Natural killer cell (primary cell): ENCODE measurements at regions not wholly inside any gene's neighbourhood (a gene's known extent, or its start where the extent isn't known, plus 50 kb on each side); places are given as distances from the start of the nearest gene placed in this dataset.

Experiments used
- ATAC-seq, 3 donors: fragments of 150-1000 bp in 2 of 3; fragments of 200-7000 bp in 1 of 3; cut with Tn5 transposase; 1 replicate in 1 of 3; 2 replicates in 2 of 3; pipeline ENCODE4 v1.10.0; 2021; ENCODE audit warnings: mild to moderate bottlenecking in 2 of 3, moderate library complexity in 2 of 3
- DNase-seq, 2 donors: peaks; one replicate each; pipeline versions ENCODE4 v3.0.0 to v3.0.0-alpha.2; 2013 to 2021; ENCODE audit warnings: mixed read lengths in 1 of 2
- H3K27ac ChIP-seq: one replicate; pipeline ENCODE4 v1.5.1; 2013; ENCODE audit warnings: mild to moderate bottlenecking, low read length
- H3K27me3 ChIP-seq: one replicate; pipeline ENCODE4 v1.6.1; 2013; ENCODE audit warnings: low read length; ENCODE audit not compliant: control insufficient read depth, insufficient read depth
- H3K36me3 ChIP-seq: one replicate; pipeline ENCODE4 v1.6.1; 2013; ENCODE audit warnings: low read length; ENCODE audit not compliant: control insufficient read depth, insufficient read depth
- H3K4me1 ChIP-seq: one replicate; pipeline ENCODE4 v1.6.1; 2013; ENCODE audit warnings: low read length; ENCODE audit not compliant: control insufficient read depth, insufficient read depth
- H3K4me3 ChIP-seq: one replicate; pipeline ENCODE4 v1.5.1; 2013; ENCODE audit warnings: low read length
- H3K9me3 ChIP-seq: one replicate; pipeline ENCODE4 v1.6.1; 2013; ENCODE audit warnings: low read length; ENCODE audit not compliant: control insufficient read depth, insufficient read depth
- H3K27ac Mint-ChIP-seq, 2 donors: one replicate each; pipeline ENCODE4 v1.8.0; 2022; ENCODE audit warnings: mild to moderate bottlenecking in 2 of 2, mixed read lengths in 2 of 2, moderate library complexity in 1 of 2
- H3K27me3 Mint-ChIP-seq, 2 donors: one replicate each; pipeline ENCODE4 v1.8.0; 2022; ENCODE audit warnings: low read depth in 2 of 2, mixed read lengths in 2 of 2
- H3K36me3 Mint-ChIP-seq: one replicate; pipeline ENCODE4 v1.8.0; 2022; ENCODE audit warnings: mixed read lengths
- H3K4me1 Mint-ChIP-seq, 2 donors: one replicate each; pipeline ENCODE4 v1.8.0; 2022; ENCODE audit warnings: mixed read lengths in 2 of 2
- H3K4me3 Mint-ChIP-seq: one replicate; pipeline ENCODE4 v1.8.0; 2022; ENCODE audit warnings: mild to moderate bottlenecking, moderate library complexity, mixed read lengths
- H3K9me3 Mint-ChIP-seq, 2 donors: one replicate each; pipeline ENCODE4 v1.8.0; 2022; ENCODE audit warnings: mixed read lengths in 2 of 2
- CTCF ChIP-seq: fragments of 200-600 bp; IDR thresholded peaks from one replicate; pipeline ENCODE4 v1.8.0; 2022; ENCODE audit warnings: antibody characterized with exemption
- WGBS: methylation state at CpG from one replicate; pipeline ENCODE4 v1.1.7; 2013; ENCODE audit warnings: missing lambda C conversion rate; ENCODE audit not compliant: insufficient coverage; 5-methylcytosine and 5-hydroxymethylcytosine counted together
- intact Hi-C: fragments of 100-400 bp; cut with micrococcal nuclease; formaldehyde crosslinking; loops from one replicate; pipeline ENCODE4 v1.14.2; 2022

- WGBS = 68% methylated on average over 5 of the region's 5 CpGs
- no peaks in the 10 kb centered on the region for H3K36me3 ChIP-seq
- no peaks in the 10 kb centered on the region for H3K36me3 Mint-ChIP-seq
These were observed 252.7 kb upstream of the ZPLD1 start for GRCh38 chr3:102182162-102182561.

GRCh38 chr3:102183186-102183585 is 251.6 kb upstream of the ZPLD1 start:
- ATAC-seq (no peak), DNase-seq (no peak)
- intact Hi-C loops = no loop called here
- Mint-ChIP-seq H3K27ac (no peak overlapping the region), H3K4me3 (no peak overlapping the region), H3K9me3 (no peaks in the 10 kb centered on the region), H3K36me3 (no peaks in the 10 kb centered on the region), H3K4me1 (no peaks in the 10 kb centered on the region), H3K27me3 (no peaks in the 10 kb centered on the region)
- 80% methylated on average over 1 of the region's 1 CpG for WGBS
- Histone ChIP-seq H3K4me1 (no peaks in the 10 kb centered on the region), H3K27ac (no peak overlapping the region), H3K36me3 (no peaks in the 10 kb centered on the region), H3K9me3 (no peaks in the 10 kb centered on the region), H3K4me3 (no peak overlapping the region), H3K27me3 (no peaks in the 10 kb centered on the region)
- TF ChIP-seq CTCF = no peak

More at GRCh38 chr3:102182162-102182561, 252.7 kb upstream of the ZPLD1 start:
- H3K4me3 ChIP-seq = no peak overlapping the region
- no peak for TF ChIP-seq CTCF
- no peaks in the 10 kb centered on the region for H3K4me1 ChIP-seq
- Mint-ChIP-seq H3K27me3 (no peaks in the 10 kb centered on the region), H3K4me3 (no peak overlapping the region), H3K27ac (no peak overlapping the region), H3K4me1 (no peaks in the 10 kb centered on the region), H3K9me3 (no peaks in the 10 kb centered on the region)
- no peak for DNase-seq
- no peaks in the 10 kb centered on the region for H3K9me3 ChIP-seq
- intact Hi-C loops = no loop called here
- H3K27ac ChIP-seq = no peak overlapping the region
- H3K27me3 ChIP-seq = no peaks in the 10 kb centered on the region
- ATAC-seq = no peak

- H3K9me3 ChIP-seq = no peaks in the 10 kb centered on the region
- ATAC-seq = no peak
- H3K27ac Mint-ChIP-seq = no peak overlapping the region
- DNase-seq = no peak
- no peaks in the 10 kb centered on the region for H3K27me3 Mint-ChIP-seq
- WGBS = 100% methylated on average over 1 of the region's 1 CpG
- H3K4me1 Mint-ChIP-seq = no peaks in the 10 kb centered on the region
- H3K4me3 Mint-ChIP-seq = no peak overlapping the region
- intact Hi-C loops = no loop called here
- H3K36me3 ChIP-seq = no peaks in the 10 kb centered on the region
- H3K4me1 ChIP-seq = no peaks in the 10 kb centered on the region
- no peak overlapping the region for H3K4me3 ChIP-seq
- no peaks in the 10 kb centered on the region for H3K36me3 Mint-ChIP-seq
- no peaks in the 10 kb centered on the region for H3K9me3 Mint-ChIP-seq
- no peak overlapping the region for H3K27ac ChIP-seq
- no peak for TF ChIP-seq CTCF
- no peaks in the 10 kb centered on the region for H3K27me3 ChIP-seq
These were observed 251.2 kb upstream of the ZPLD1 start for GRCh38 chr3:102183623-102184022.

GRCh38 chr3:102189541-102189940 is 245.3 kb upstream of the ZPLD1 start:
- Mint-ChIP-seq H3K4me1 (no peaks in the 10 kb centered on the region), H3K36me3 (no peaks in the 10 kb centered on the region), H3K4me3 (no peak overlapping the region), H3K27me3 (no peaks in the 10 kb centered on the region), H3K27ac (no peak overlapping the region), H3K9me3 (no peaks in the 10 kb centered on the region)
- Histone ChIP-seq H3K36me3 (no peaks in the 10 kb centered on the region), H3K4me1 (no peaks in the 10 kb centered on the region), H3K9me3 (no peaks in the 10 kb centered on the region), H3K27me3 (no peaks in the 10 kb centered on the region), H3K27ac (no peak overlapping the region), H3K4me3 (no peak overlapping the region)
- 61% methylated on average over 2 of the region's 2 CpGs for WGBS
- ATAC-seq (no peak), DNase-seq (no peak)
- TF ChIP-seq CTCF = no peak
- intact Hi-C loops = no loop called here
